ENCODE measurements at regions not wholly inside any gene's neighbourhood (a gene's known extent, or its start where the extent isn't known, plus 50 kb on each side); places are given as distances from the start of the nearest gene placed in this dataset.

DNA sequence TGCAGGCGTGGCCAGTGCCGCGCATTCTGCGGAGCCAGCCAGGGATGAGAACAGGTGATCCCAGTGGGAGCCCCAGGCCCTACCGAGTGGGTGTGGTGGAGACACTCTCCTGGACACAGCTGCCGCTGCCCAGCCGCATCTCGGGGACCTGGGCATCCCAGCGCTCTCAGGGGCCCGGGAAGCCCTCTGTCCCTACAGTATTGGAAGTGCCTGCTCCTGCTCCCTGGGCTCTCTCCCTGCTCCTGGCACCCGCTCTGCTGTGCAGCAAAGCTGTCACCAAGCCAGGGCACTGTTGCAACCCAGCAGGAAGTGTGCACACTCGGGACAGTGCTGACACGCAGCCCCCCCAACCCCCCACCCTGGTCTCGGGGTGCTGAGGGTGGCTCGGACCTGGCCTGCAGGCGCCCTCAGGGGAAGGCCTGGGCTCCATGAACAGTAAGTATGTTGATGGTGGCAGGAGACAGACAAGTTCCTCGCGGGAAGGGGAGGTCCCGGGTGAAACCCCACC, 1177.4 kb upstream of the GBE1 start:
- no peak for DNase-seq

DNA sequence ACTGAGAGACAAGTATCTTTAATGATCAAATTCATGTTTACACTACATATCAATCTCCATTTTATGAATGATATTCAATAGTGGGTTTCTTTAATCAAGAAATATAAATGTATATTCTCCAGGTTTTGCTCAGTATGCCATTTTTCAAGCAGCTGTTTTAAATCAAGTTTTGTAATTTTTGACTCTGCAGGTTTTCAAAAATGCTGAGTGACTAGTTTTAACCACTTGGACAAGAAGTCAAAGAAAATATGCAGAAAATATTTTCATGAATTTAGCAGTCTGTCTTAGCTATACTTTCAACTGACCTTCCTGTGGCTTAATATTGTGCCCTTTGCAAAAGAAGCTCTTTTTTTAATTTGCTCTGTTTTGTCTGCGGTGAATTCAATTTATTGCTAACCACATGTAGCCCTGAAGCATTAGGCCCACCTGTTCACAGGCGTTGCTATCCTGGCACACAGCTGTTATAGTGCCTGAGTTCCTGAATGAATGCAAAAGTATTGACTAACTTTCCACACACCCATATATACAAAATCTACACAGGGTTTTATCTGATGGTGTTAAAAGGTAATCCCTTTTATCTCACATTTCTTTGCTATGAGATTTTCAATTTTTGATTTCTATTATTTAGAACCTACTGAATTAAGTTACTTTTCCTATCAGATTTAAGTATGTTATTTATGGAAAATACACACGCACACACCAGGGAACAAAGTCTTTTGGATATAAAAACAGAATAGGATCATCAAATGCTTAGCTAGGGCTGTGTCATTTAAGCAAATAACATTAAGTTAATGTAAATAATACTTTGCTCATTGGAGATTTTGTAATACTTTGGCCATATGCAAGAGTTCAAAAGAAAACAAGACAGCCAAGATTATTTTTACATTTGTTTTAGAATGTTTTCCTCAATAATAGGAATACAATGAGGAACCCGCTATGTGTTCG, 1166.1 kb upstream of the GBE1 start:
- no peak for DNase-seq

DNA sequence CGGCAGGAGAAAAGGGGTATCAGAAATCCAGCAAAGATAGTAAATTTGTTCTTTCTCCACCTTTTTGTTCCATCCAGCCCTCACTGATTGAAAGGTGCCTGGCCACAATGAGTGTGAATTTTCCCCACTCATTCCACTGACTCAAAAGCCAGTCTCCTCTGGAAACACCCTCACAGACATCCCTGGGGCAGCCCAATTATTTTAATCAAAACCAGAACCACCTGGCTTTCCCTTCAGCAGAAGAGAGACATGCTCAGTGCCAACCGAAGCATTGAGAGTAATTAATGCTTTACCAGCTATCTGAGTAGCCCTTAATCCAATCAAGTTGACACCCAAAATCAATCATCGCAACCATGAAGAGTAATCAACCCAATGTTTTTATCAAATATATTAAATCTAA, 1129.6 kb upstream of the GBE1 start:
- DNase-seq = no peak

DNA sequence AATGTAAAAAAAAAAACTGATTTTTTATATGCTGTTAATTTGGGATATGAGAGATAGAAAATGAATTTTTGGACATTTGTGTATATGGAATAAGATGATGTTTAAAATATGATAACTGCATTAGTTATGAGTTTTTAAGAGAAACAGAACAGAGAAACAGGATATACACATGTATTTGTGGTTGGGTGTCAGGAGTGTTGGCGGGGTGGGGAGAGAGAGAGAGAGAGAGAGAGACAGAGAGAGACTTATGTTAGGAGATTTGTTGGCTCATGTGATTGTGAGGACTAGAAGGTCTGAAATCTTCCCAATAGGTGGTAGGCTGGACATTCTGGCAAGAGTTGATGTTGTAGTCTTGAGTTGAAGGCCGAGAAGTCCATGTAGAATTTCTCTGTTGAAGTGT, 1121.6 kb upstream of the GBE1 start:
- no peak for DNase-seq

DNA sequence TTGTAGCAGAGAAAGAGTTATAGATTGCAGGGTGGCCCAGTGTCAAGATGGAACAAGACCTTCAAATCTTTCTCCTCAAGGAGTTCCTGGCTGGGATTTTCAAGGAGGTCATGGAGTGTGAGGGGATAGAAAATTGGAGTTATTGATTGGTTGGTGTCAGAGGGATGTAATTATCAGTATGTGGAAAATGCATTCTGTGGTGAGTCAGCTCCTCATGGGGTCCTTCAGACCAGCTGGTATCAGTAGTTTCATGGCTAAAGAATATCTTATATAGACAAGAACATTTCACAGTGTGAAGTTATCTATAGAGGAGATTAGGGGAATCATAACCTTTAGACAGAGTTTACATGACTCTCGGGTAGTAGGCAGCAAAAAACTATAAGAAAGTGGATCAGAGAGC, 1114.0 kb upstream of the GBE1 start:
- no peak for DNase-seq

DNA sequence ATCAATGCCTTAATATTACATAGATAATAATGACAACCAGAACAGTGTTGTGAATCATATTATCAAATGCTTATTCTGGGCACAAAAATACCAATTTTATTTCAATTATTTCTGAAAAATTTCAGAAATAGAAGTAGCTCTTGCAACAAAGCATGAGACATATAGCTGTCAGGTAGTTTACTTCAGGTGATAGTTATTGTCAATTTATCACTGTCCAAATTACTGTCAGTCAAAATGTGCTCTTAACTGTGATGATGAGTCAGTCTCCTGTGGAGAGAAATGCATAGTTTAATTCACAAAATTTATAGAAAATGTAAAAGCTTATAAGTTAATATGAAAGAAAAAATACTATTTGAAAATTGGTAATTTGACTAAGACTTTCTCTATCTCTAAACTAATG, 1078.4 kb upstream of the GBE1 start:
- DNase-seq = no peak

DNA sequence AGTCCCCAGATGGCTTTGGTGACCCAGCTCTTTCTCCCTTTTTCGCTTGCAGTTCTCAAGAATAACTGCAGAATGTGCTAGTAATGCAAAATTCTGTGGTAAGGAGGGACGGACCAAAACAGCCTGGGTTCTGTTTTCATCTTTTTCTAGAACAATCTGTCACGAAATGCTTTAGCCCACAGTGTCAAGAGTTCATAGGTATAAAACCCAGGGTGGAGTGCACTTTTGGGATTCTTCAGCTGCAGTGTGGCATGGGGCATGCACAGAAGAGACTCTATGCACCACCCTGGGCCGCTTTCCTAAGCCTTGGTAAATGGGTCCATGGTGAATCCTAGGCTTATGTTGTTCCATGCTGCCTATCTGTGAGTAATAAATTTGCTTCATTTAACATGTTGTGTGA, 1072.7 kb upstream of the GBE1 start:
- no peak for DNase-seq

DNA sequence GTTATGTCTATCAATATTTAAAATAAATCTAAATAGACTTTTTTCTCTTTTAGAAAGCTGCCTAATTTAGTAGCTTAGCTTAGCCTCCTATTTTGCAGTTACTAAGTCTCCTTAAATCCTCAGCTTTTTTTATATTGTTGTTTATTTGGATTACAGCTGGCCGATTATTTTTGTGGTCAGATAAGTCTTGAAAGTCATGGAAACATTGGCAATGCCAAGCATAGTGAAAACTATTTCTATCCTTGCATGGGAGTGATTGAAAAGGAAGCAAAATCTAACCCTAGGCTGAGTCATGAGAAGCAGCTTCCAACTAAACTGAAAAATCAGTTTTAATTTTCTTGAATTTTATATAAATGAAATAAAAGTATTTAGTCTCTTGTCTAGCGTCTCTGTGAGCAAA, 1063.0 kb upstream of the GBE1 start:
- DNase-seq = no peak

DNA sequence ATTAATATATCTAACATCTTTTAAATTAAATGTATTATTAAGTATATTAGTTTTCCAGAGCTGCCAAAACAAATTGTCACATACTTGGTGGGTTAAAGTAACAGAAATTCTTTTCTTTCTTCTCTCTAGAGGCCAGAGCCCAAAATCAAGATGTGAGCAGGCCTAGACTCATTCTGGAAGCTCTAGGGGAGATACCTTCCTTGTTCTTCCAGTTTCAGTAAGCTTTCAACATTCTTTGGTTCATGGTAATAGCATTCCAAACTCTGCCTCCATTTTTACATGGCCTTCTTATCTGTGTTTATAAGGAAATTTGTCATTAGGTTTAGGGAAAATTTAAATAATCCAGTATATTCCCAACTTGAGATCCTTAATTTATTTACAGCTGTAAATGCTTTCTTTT, 1054.6 kb upstream of the GBE1 start:
- DNase-seq = no peak

DNA sequence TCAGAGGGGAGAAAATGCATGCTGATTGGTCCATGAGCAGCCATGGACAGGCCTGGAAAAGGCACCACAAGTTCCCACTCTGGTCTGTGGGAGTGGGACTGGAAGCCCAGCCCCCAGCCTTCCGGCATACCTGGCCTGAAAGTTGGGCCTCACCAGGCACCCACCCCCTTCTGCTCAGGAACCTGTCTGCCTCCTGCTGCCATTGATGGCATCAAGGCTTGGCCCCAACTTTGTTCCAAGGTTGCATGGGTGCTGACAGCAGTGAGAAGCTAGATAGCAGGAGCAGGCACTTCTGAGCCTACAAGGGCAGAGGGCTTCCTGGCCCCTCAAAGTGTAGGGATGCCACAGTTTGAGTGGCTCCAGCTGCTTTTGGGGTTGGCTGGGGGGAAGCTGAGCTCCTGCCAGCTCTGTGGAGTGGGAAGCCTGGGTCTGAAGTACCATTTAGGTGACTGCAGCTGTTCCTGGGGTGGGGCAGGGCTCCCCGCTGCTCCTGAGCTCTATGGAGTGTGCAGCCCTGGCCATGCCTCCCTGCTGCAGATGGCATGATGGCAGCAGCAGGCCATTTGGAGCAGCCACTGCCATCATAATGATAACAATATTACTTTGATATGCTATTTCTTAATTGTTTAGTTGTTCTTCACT, 1054.1 kb upstream of the GBE1 start:
- DNase-seq = no peak

DNA sequence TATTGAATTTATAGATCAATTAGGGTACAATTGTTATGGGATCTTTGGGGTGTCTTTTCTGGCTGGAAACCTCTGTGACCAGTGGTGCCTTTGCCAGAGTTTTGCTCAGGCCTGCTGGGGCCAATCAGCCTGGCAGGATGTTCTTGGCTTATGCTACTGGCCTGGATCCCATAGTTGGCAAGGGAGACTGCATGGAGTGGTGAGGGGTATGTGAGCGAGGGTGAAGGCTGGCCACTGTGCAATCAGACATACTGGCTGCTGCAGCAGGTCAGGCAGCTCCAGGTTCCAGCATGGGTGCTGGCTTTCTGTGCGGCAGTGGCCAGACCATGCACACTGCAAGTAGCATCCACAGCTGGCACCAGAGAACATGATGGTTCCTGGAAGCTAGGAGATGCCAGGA, 1053.2 kb upstream of the GBE1 start:
- DNase-seq = no peak

DNA sequence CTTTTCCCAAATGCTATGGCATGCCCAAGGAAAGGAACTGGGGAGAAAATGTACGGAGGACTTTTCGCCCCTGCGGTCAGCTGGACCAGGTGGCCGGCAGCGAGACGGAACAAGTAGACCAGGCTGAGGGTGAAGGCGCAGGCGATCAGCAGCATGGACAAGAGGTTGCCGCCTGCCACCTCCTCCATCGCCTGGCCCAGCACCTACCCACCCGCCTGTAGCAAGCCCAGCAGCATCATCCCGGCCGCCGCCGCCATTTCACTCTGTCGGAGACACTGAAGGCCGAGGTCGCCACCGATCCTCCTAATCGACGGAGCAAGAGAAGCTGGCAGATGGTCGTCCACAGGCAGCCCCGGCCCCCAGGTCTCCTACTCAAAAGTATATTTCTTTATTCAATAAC, 1046.3 kb upstream of the GBE1 start:
- DNase-seq = no peak

DNA sequence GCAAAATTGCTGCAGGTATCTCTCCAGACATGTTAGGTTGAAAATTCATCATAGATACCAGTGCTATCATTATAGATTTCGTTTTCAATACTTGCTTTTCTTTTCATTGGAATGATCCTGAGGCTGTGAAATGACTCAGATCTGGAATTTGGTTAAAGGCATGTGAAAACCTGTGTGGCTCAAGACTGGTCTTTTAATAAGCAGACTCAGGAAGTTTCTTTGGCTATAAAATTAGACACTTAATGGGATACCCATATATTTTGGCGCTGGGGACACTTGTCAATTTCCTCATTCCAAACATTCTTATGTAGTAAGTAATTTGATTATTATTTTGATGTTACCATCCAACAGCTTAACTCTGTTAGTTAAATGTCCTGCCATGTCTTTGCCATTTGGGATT, 1041.1 kb upstream of the GBE1 start:
- DNase-seq = no peak

DNA sequence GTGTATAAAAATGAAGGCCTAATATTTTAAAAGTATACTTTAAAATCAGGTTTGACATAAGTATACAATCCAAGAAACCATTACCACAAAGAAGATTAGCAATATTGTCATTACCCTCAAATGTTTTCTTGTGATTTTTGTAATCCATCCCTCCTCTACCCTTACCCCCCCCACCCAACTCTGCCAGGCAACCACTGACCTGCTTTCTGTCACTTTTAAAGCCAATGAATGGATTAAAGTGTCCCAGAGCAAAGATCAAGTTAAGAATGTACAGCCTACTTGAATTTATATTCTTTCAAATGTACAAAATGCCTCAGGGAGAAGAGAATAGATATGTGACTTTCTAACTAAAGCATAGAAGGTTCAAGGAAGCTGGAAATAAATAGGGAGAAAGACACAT, 1038.8 kb upstream of the GBE1 start:
- DNase-seq = no peak

DNA sequence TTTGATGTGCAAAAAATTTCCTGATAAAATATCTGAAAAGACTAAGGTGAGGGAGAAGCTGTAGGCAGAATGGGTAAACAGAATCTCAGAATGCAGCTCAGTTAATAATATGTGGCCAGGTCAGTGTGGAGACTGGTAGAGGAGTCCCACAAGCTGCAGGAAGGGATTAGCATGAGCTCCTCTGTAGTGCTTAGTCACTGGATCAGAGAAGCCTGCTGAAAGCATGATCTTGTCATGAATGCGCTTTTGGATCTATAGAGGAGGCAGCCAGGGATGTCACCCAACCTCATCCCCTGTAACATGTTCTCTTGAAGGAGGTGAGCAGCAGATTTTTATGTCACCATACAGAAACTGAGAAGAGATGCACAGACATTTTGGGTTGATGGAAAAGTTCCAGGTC, 1035.3 kb upstream of the GBE1 start:
- DNase-seq = no peak

DNA sequence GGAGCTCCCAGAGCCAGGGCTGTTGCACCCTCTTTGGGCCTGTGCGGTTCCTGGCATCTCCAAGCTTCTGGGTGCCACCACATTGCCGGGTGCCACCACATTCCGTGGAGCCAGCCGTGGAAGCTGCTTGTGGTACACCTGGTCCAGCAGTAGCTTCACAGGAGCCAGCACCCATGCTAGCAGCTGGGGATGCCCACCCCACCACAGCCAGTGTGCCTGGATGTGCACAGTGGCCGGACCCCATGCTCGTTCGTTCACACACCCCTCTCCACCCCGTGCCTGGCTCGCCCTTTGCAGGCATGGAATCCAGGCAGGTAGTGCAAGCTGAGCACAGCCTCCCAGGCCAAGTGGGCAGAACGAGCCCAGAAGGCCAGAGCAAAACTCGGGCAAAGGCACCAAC, 1029.8 kb upstream of the GBE1 start:
- no peak for DNase-seq

DNA sequence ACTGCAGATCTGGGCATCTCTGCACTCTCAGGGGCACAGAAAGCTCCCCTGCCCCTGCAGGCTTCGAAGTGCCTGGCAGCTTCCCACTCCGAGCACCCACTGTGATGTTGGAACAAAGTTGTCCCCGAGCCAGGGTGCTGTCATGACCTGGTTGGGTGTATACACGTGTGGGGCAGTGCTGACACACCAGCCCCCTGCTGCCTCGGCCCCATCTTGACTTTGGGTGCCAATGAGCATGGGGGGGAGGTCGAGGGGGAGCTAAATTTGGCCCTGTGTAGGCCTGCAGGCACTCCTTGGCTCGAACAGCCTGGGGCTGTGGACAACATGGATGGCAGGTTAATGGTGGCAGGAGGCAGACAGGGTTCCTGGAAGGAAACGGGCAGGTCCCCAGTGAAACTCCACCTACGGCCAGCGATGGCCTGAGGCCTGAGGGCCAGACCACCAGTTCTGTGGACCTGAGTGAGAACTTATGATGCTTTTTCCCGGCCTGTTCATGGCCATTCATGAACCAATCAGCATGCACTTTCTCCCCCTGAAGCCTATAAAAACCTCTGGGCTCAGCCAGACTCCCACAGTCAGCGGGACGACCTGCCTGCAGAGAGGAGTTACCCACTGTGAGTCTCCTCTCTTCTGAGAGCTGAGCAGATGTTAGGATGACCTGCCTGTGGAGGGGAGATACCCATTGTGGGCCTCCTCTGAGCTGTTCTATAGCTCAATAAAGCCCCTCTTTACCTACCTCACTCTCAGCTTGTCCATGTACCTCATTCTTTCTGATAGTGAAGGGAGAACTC, 1029.1 kb upstream of the GBE1 start:
- no peak for DNase-seq

DNA sequence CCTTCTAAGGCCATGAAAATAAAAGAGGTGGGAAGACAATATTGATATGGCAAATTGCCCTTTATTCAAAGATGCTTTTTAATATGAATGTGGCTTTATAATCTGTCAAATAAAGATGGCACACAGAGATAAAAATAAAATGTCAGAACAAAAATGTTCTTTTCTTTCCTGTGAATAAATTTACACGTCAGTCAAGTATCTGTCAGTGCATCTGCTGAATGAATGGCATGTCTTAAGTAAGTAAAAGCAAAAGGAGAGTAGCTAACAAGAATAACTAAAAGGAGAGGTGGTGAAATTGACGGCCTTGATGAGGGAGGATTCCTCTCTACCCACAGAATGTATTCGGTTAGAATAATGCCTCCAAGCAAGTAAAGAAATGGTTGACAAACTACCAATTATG, 1021.7 kb upstream of the GBE1 start:
- DNase-seq = no peak

DNA sequence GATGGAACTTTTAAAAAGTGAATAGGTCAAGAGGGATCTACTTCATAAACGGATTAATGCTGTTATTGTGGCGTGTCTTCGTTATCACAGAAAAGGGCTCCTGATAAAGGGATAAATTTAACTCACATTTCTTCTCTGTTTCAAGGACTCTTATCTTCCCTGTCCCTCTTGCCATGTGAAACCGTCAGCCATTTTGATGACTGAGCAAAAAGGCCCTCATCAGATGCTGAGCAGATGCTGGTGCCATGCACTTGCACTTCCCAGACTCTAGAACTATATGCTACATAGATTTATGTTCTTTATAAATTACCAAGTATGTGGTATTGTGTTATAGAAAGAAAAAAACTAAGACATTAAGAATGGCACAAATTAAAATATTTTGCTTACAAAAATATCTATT, 1011.8 kb upstream of the GBE1 start:
- no peak for DNase-seq

DNA sequence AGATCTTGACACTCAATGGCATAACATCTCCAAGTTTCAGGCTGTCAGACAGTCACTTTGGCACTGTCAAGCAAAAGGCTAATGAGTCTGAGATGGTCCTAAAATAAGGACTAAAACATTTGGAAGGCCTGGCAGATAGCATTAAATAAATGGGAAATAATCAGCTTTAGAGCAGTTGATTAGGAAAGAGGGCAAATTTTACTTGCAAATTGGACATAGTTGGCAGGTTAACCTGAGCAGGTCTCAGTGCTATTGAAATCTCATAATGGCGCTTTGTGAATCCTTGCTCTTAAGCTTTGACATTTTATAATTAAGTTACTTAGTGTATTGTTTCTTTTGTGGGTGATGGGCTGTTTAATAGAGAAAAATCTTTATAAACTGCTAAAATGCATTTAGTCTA, 1003.1 kb upstream of the GBE1 start:
- no peak for DNase-seq

DNA sequence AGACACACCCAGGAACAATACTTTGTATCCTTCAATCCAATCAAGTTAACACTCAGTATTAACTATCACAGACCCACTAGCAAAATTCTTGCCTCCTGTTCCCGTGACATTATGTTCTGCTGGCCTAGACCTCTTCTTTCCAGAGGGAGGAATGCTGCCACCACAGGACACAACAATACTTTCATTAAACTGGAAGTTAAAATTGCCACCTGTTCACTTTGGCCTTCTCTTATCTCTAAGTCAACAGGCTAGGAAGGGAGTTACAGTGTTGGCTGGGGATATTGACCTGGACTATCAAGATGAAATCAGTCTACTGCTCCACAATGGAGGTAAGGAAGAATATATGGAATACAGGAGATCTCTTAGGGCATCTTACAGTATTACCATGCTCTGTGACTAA, 1000.4 kb upstream of the GBE1 start:
- no peak for DNase-seq

DNA sequence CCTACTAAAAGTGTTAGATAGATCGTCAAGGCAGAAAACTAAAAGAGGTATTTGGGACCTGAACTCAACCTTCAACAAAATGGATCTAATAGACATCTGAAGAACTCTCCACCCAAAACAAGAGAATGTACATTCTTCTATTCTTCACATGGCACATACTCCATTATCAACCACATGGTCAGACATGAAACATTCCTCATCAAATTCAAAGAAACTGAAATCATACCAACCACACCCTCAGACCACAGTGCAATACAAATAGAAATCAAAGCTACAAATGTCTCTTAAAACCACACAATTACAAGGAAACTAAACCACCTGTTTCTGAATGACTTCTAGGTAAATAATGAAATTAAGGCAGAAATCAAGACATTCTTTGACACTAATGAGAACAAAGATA, 984.1 kb upstream of the GBE1 start:
- no peak for DNase-seq

DNA sequence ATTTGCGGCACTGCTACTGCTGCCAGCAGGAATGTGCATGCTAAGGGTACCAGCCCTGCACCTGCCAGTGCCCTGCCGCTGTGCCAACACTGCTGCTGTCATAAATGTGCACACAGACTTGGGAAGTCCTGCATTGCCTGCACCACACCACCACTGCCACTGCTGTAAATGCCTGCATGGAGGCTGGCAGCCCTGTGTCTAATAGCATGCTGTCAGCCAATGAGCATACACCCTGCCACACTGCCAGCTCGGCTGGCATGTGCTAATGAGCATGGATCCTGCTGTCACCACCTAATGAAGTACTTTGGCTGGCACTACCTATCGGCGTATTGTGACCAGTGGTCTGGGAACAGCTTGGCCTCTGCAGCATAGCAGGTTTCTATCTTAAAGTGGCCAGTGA, 981.8 kb upstream of the GBE1 start:
- no peak for DNase-seq

DNA sequence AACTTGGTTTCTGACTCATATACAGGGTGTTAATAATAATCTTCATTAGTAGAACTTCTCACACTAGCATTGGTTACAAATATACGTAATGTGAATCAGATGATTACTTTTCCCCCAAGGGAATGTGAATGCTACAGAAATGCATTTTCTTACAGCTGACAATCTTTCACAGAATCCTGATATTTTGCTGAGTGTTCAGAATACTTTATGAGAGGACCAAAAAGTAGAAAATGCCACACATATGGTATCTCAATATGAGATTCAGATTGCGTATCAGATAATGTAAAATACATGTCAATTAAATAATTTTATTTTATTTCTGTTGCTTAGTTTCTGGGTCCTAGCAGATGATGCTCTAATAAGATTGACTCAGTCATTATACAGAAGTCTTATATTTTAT, 979.9 kb upstream of the GBE1 start:
- no peak for DNase-seq
